SJSA1 (cell line): ENCODE measurements at regions not wholly inside any gene's neighbourhood (a gene's known extent, or its start where the extent isn't known, plus 50 kb on each side); places are given as distances from the start of the nearest gene placed in this dataset.
"Not testable (repeated sequence)": the region's sequence is repeated elsewhere in the genome, so short reads cannot be mapped to it uniquely, and the experiment has no call there.

ENCODE experiments used
- DNase-seq, 2 experiments: peaks; one replicate each; pipeline ENCODE4 v3.0.0-alpha.2; 2015 to 2020; ENCODE audit warnings: low spot score in 2 of 2, low read depth in 1 of 2
- H3K27ac ChIP-seq: fragments of 250-450 bp; sonication (Bioruptor Pico); 2 replicates; pipeline ENCODE4 v1.5.1; 2020; ENCODE audit warnings: mild to moderate bottlenecking, moderate library complexity
- H3K27me3 ChIP-seq: fragments of 250-450 bp; sonication (Bioruptor Pico); replicated peaks from 2 replicates; pipeline ENCODE4 v1.5.1; 2020; ENCODE audit warnings: mild to moderate bottlenecking, moderate library complexity
- H3K36me3 ChIP-seq: fragments of 250-450 bp; sonication (Bioruptor Pico); 2 replicates; pipeline ENCODE4 v1.5.1; 2020; ENCODE audit warnings: mild to moderate bottlenecking
- H3K4me1 ChIP-seq: fragments of 250-450 bp; sonication (Bioruptor Pico); replicated peaks from 2 replicates; pipeline ENCODE4 v1.6.1; 2021; ENCODE audit warnings: mild to moderate bottlenecking
- H3K4me3 ChIP-seq: fragments of 250-450 bp; sonication (Bioruptor Pico); 2 replicates; pipeline ENCODE4 v1.5.1; 2020; ENCODE audit warnings: mild to moderate bottlenecking
- H3K9me3 ChIP-seq: fragments of 250-450 bp; sonication (Bioruptor Pico); replicated peaks from 2 replicates; pipeline ENCODE4 v1.5.1; 2020; ENCODE audit warnings: mild to moderate bottlenecking

GRCh38 chr21:14903172-14903865 lies 161.5 kb downstream of the NRIP1 start:
- Histone ChIP-seq H3K4me3 (no peak overlapping the region), H3K27ac (no peak overlapping the region), H3K36me3 (no peaks in the 10 kb centered on the region), H3K9me3 (no peaks in the 10 kb centered on the region), H3K4me1 (peaks cover 21% of the 10 kb centered on the region), H3K27me3 (no peaks in the 10 kb centered on the region)
- no peak for DNase-seq

- H3K4me3 ChIP-seq, result no peak overlapping the region
- peaks cover 21% of the 10 kb centered on the region for H3K4me1 ChIP-seq
- no peaks in the 10 kb centered on the region for H3K27me3 ChIP-seq
- H3K9me3 ChIP-seq, result no peaks in the 10 kb centered on the region
- DNase-seq, result peak in 1 of 2 experiments; percentile 50
- no peaks in the 10 kb centered on the region for H3K36me3 ChIP-seq
- H3K27ac ChIP-seq, result no peak overlapping the region
These were observed 163.3 kb downstream of the NRIP1 start for GRCh38 chr21:14901482-14901958.

- no peak overlapping the region for H3K4me3 ChIP-seq
- H3K27me3 ChIP-seq, result no peaks in the 10 kb centered on the region
- H3K27ac ChIP-seq, result no peak overlapping the region
- no peaks in the 10 kb centered on the region for H3K9me3 ChIP-seq
- H3K36me3 ChIP-seq, result no peaks in the 10 kb centered on the region
- H3K4me1 ChIP-seq, result peaks cover 21% of the 10 kb centered on the region
- DNase-seq, result peak in 1 of 2 experiments; percentile 22
These were observed 164.2 kb downstream of the NRIP1 start for GRCh38 chr21:14900611-14901010.

- Histone ChIP-seq H3K36me3 (no peaks in the 10 kb centered on the region), H3K27ac (no peak overlapping the region), H3K4me1 (peaks cover 21% of the 10 kb centered on the region), H3K9me3 (no peaks in the 10 kb centered on the region), H3K4me3 (no peak overlapping the region), H3K27me3 (no peaks in the 10 kb centered on the region)
- no peak for DNase-seq
These were observed 164.7 kb downstream of the NRIP1 start for GRCh38 chr21:14900058-14900457.

- Histone ChIP-seq H3K27me3 (no peaks in the 10 kb centered on the region), H3K9me3 (no peaks in the 10 kb centered on the region), H3K36me3 (no peaks in the 10 kb centered on the region), H3K4me3 (no peak overlapping the region), H3K27ac (no peak overlapping the region), H3K4me1 (peaks cover 11% of the 10 kb centered on the region)
- DNase-seq, result no peak
These were observed 169.0 kb downstream of the NRIP1 start for GRCh38 chr21:14895792-14896191.

GRCh38 chr21:14890141-14890540 lies 174.7 kb downstream of the NRIP1 start:
- Histone ChIP-seq H3K27me3 (no peaks in the 10 kb centered on the region), H3K9me3 (no peaks in the 10 kb centered on the region), H3K27ac (no peak overlapping the region), H3K36me3 (no peaks in the 10 kb centered on the region), H3K4me1 (no peaks in the 10 kb centered on the region), H3K4me3 (no peak overlapping the region)
- DNase-seq, result no peak

GRCh38 chr21:14889080-14889810 lies 175.6 kb downstream of the NRIP1 start:
- no peaks in the 10 kb centered on the region for H3K36me3 ChIP-seq
- no peak for DNase-seq
- H3K27me3 ChIP-seq, result no peaks in the 10 kb centered on the region
- no peaks in the 10 kb centered on the region for H3K4me1 ChIP-seq
- H3K4me3 ChIP-seq, result no peak overlapping the region
- H3K27ac ChIP-seq, result no peak overlapping the region
- H3K9me3 ChIP-seq, result no peaks in the 10 kb centered on the region

- Histone ChIP-seq H3K27ac (no peak overlapping the region), H3K27me3 (no peaks in the 10 kb centered on the region), H3K9me3 (no peaks in the 10 kb centered on the region), H3K4me1 (no peaks in the 10 kb centered on the region), H3K4me3 (no peak overlapping the region), H3K36me3 (no peaks in the 10 kb centered on the region)
- DNase-seq, result no peak
These were observed 176.6 kb downstream of the NRIP1 start for GRCh38 chr21:14888202-14888601.

- Histone ChIP-seq H3K9me3 (no peaks in the 10 kb centered on the region), H3K4me3 (no peak overlapping the region), H3K27me3 (no peaks in the 10 kb centered on the region), H3K36me3 (no peaks in the 10 kb centered on the region), H3K4me1 (no peaks in the 10 kb centered on the region), H3K27ac (no peak overlapping the region)
- DNase-seq, result no peak
These were observed 178.8 kb downstream of the NRIP1 start for GRCh38 chr21:14886001-14886400.

- Histone ChIP-seq H3K4me3 (no peak overlapping the region), H3K27ac (no peak overlapping the region), H3K4me1 (peaks cover 1% of the 10 kb centered on the region), H3K9me3 (no peaks in the 10 kb centered on the region), H3K27me3 (no peaks in the 10 kb centered on the region), H3K36me3 (no peaks in the 10 kb centered on the region)
- no peak for DNase-seq
These were observed 181.4 kb downstream of the NRIP1 start for GRCh38 chr21:14883351-14883750.

- H3K4me3 ChIP-seq, H3K27ac ChIP-seq, H3K36me3 ChIP-seq, H3K27me3 ChIP-seq, H3K4me1 ChIP-seq, DNase-seq, H3K9me3 ChIP-seq: not testable (repeated sequence)
These were observed 182.3 kb downstream of the NRIP1 start for GRCh38 chr21:14882545-14882944.

- Histone ChIP-seq H3K27me3 (no peaks in the 10 kb centered on the region), H3K9me3 (no peaks in the 10 kb centered on the region), H3K4me3 (no peak overlapping the region), H3K36me3 (no peaks in the 10 kb centered on the region), H3K4me1 (peaks cover 13% of the 10 kb centered on the region), H3K27ac (no peak overlapping the region)
- no peak for DNase-seq
These were observed 182.8 kb downstream of the NRIP1 start for GRCh38 chr21:14881863-14882499.

GRCh38 chr21:14880922-14881321 lies 183.9 kb downstream of the NRIP1 start:
- no peak for DNase-seq
- Histone ChIP-seq H3K36me3 (no peaks in the 10 kb centered on the region), H3K27ac (no peak overlapping the region), H3K9me3 (no peaks in the 10 kb centered on the region), H3K4me1 (peaks cover 13% of the 10 kb centered on the region), H3K4me3 (no peak overlapping the region), H3K27me3 (no peaks in the 10 kb centered on the region)

GRCh38 chr21:14879458-14879857 lies 185.3 kb downstream of the NRIP1 start:
- DNase-seq, result no peak
- no peak overlapping the region for H3K4me3 ChIP-seq
- H3K4me1 ChIP-seq, result peaks cover 13% of the 10 kb centered on the region
- H3K27ac ChIP-seq, result no peak overlapping the region
- no peaks in the 10 kb centered on the region for H3K27me3 ChIP-seq
- H3K9me3 ChIP-seq, result no peaks in the 10 kb centered on the region
- H3K36me3 ChIP-seq, result no peaks in the 10 kb centered on the region
